KOPT-K1 (cell line): ENCODE measurements at regions not wholly inside any gene's neighbourhood (a gene's known extent, or its start where the extent isn't known, plus 50 kb on each side); places are given as distances from the start of the nearest gene placed in this dataset.

Experiments
- H3K27ac ChIP-seq: fragments of 200-600 bp; sonication (generic); 2 replicates; pipeline ENCODE4 v1.5.1; 2016; ENCODE audit warnings: antibody characterized with exemption, mild to moderate bottlenecking, low read depth, low read length; ENCODE audit not compliant: poor library complexity, severe bottlenecking
- H3K36me3 ChIP-seq: fragments of 200-600 bp; sonication (generic); 2 replicates; pipeline ENCODE4 v1.5.1; 2017; ENCODE audit warnings: antibody characterized with exemption, mild to moderate bottlenecking, low read length, moderate library complexity; ENCODE audit not compliant: insufficient read depth
- H3K9me3 ChIP-seq: fragments of 200-600 bp; sonication (generic); 2 replicates; pipeline ENCODE4 v1.5.1; 2017; ENCODE audit warnings: antibody characterized with exemption, low read length, mild to moderate bottlenecking; ENCODE audit not compliant: insufficient read depth, poor library complexity, severe bottlenecking

DNA sequence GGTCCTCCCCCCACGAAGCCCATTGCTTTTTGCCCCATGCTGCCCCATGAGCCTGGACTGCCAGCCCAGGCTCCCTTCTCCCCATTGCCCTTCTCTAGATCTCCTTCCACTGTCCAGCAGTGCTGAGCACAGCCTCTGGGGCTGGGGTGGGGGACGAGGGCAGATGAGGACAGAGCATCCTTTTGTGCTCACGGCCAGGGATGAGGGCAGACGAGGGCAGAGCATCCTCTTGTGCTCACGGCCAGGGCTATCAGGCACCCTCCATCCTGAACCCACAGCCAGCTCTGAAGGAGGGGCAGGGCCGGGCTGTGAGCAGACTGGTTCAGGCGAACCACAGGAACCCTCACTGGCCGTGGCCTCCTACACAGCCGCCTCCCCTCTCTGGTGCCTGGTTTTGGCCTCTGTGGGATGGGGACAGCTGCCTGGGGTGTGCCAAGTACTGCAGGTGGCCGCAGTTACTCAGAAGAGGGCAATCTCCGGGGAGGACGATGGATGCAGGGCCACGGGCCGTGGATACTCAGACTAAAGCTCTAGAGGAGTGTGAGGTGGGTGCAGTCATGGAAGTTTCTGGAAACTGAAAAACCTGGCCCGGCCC, 1258.8 kb downstream of the BRD1 start:
- Histone ChIP-seq H3K9me3 (peaks cover 39% of the 10 kb centered on the region), H3K36me3 (no peaks in the 10 kb centered on the region), H3K27ac (no peak overlapping the region)

DNA sequence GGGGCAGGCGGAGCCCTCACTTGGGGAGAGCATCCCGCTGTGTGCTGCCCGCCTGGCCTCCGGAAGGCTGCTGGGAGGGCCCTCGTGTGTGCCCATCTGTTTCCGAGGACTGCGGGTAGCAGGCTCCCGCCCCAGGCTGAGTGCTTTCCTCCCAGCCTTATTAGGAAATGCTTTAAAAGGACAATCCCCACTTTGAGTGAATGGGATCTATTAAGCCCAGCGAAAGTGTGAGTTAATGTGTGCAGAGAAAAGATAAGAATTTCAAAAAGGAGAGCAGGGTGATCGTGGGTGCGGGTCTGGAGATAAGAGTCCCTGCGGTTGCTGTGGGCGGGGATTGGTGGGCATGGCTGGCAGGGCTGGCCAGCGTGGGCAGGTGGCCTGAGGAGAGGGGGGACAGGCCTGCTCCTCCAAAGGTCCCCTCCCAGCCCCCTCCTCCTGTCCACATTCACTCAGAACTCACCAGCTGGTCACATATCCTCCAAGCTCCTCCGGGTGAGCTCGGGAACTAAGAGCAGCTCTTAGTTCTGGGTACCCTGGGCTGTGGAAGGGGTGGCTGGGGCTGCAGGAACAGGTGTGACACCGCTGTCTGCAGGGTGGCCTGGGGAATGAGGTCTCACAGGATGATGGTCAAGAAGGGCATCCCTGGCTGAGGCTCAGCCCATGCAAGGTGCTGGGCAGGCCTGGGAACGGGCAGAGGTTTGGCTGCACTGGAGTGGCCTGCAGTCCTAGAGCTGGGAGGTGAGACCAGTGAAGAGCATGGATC, 1260.3 kb downstream of the BRD1 start:
- Histone ChIP-seq H3K27ac (no peak overlapping the region), H3K36me3 (no peaks in the 10 kb centered on the region), H3K9me3 (peaks cover 37% of the 10 kb centered on the region)

DNA sequence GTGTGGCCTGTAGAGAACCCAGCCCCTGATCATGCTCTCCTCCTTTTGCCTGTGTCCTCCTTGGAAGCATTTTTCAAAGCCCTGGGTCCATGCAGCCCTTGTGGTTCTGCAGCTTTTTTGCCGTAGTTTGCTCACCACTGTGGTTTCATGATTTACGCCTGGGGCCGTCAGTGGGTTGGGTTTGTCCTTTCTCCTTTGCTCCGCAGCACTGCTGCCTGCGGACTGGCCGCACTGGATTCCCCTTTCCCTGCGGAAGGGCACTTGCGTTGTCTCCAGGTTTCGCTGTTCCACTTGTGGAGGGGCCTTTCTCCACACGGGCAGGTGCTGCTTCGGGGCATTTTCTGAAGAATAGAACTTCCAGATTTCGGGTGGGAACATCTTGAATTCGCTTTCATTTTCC, 1260.9 kb downstream of the BRD1 start:
- Histone ChIP-seq H3K36me3 (no peaks in the 10 kb centered on the region), H3K9me3 (peaks cover 31% of the 10 kb centered on the region), H3K27ac (no peak overlapping the region)

DNA sequence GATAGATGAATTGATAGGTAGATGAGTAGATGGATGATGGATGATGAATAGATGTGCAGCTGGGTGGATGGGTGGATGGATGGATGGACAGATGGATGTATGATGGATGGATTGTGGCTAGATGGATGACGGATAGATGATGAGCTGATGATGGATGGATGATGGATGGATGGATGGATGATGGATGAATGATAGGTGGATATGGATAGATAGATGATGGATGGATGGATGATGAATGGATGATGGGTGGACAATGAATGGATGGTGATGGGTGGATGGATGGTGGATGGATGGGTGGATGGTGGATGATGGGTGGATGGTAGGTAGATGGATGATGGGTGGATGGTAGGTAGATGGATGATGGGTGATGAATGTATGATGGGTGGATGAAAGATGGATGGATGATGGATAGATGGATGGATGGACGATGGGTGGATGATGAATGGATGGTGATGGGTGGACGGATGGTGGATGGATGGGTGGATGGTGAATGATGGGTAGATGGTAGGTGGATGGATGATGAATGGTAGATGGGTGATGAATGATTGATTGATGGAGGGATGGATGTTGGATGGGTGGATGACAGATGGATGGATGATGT, 1261.7 kb downstream of the BRD1 start:
- Histone ChIP-seq H3K36me3 (no peaks in the 10 kb centered on the region), H3K9me3 (peaks cover 24% of the 10 kb centered on the region), H3K27ac (no peak overlapping the region)

DNA sequence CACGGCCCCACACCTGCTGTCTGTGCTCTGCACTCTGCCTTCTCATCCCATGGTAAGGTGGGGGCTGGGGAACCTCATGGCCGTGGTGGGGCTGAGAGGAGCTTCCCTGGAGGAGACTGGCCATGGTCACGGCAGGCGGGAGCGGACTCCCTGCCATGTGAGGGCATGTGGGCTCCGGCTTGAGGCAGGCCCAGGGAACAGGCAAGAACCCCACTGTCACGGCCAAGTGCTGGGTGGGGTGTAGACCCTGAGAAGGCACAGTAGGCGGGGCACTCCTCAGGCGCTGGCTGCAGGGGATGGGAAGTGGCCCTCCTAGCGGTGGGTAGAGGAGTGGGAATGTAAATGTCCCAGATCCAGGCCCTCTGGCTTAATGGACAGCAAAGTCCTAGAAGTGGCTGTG, 1262.7 kb downstream of the BRD1 start:
- Histone ChIP-seq H3K9me3 (peaks cover 14% of the 10 kb centered on the region), H3K27ac (no peak overlapping the region), H3K36me3 (no peaks in the 10 kb centered on the region)

DNA sequence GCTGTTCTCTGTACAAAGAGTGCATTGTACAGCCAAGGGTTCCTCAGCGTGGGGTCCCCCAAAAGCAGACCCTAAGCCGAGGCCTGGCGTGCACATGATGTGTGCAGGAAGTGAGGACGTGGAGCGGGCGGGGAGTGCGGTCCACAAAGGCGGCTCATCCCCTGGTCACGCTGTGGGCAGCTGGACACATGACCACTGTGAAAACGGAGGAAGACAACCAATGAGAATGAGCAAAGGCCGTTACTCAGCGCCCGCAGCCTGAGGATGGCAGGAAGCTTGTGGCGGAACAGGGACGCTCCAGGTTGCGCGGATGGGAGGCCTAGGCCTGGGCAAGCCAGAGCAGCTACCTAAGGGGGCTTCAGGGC, 1263.7 kb downstream of the BRD1 start:
- Histone ChIP-seq H3K36me3 (no peaks in the 10 kb centered on the region), H3K9me3 (peaks cover 3% of the 10 kb centered on the region), H3K27ac (no peak overlapping the region)

DNA sequence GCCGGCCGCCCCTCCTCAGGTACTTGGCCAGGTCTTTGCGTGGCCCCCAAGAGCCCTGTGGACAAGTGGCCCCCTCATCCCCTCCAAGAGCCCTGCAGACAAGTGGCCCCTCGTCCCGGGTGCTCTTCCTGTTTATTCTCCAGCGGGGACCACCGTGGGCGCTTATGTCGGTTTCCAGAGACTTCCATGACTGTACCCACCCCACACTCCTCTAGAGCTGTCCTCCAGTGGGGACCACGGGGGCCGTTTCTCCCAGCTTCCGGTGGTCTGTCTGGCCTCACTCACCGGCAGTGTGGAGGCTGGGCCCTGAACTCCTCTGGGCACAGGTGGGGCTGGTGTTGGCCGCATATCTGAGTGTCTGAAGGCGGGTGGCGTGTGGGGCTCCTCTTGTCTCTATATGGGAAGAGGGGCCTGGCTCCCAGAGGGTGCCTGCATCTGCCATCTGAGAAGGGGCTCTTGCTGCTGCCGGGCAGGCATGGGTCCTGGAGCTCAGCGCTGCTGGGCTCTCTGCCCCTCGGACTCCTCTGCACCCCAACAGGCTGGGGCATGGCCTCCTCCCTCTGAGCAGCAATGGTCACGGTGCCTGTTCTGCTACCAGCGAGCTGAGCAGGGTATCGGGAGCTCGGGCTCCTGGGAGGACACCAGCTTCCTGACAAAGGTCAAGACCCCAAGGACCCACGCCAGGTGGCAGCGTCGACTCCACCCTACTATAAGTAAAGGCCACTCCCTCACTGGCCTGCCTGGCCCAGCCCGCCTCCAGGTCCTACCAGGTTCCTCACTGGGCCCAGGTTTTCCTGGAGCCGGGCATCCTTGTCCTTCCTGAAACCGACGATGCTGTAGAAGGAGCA, 1264.3 kb downstream of the BRD1 start:
- Histone ChIP-seq H3K36me3 (no peaks in the 10 kb centered on the region), H3K27ac (no peak overlapping the region), H3K9me3 (no peaks in the 10 kb centered on the region)

DNA sequence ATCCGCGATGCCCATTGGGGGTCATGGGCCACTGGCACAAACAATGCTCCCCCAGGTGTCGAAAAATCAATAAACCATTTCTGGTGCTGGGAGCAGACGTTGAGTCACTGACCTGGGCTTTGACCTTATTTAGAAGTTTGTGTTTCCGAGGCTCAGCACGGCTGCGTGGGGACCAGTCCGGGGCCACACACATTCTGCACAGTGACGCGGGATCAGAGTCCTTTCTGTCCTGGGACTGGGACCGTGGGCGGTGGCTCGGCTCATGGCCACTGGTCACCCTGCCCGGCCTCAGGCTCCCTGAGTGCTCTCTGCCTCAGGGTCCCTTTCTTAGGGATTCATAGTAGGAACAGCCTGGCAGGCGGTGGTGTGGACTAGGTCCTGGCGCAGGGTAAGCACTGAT, 1266.0 kb downstream of the BRD1 start:
- no peak overlapping the region for H3K27ac ChIP-seq
- H3K9me3 ChIP-seq, result no peaks in the 10 kb centered on the region
- H3K36me3 ChIP-seq, result no peaks in the 10 kb centered on the region

DNA sequence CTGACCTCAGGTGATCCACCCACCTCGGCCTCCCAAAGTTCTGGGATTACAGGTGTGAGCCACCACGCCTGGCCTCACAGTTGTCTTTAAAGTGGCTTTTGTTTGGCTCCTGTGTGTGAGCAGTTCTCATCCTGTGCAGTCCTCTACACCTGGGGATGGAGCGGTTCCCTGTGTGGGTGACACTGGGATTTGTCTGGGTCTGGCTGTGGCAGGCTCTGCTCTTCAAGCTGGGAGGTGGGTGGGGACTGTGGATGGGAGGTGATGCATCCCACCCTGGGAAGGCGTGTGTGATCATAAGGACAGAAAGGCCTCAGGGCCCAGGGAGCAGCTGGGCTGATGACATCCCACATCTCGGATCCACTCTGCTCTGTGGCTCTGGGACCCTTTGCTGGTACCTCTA, 1266.8 kb downstream of the BRD1 start:
- no peaks in the 10 kb centered on the region for H3K9me3 ChIP-seq

DNA sequence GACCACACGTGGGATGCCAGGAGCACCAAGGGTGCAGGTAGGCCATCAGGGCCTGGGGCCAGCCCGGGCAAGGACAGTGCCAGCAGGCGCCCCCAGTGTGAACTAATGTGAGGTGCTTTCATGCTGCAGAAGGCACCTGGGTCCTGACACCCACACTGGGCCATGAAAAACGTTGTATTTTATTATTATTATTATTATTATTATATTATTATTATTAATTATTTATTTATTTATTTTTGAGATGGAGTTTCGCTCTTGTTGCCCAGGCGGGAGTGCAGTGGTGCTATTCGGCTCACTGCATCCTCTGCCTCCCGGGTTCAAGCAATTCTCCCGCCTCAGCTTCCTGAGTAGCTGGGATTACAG, 1267.3 kb downstream of the BRD1 start:
- Histone ChIP-seq H3K36me3 (no peaks in the 10 kb centered on the region), H3K9me3 (no peaks in the 10 kb centered on the region)

More for the DNA sequence above, 1266.8 kb downstream of the BRD1 start:
- H3K27ac ChIP-seq, result no peak overlapping the region
- no peaks in the 10 kb centered on the region for H3K36me3 ChIP-seq

DNA sequence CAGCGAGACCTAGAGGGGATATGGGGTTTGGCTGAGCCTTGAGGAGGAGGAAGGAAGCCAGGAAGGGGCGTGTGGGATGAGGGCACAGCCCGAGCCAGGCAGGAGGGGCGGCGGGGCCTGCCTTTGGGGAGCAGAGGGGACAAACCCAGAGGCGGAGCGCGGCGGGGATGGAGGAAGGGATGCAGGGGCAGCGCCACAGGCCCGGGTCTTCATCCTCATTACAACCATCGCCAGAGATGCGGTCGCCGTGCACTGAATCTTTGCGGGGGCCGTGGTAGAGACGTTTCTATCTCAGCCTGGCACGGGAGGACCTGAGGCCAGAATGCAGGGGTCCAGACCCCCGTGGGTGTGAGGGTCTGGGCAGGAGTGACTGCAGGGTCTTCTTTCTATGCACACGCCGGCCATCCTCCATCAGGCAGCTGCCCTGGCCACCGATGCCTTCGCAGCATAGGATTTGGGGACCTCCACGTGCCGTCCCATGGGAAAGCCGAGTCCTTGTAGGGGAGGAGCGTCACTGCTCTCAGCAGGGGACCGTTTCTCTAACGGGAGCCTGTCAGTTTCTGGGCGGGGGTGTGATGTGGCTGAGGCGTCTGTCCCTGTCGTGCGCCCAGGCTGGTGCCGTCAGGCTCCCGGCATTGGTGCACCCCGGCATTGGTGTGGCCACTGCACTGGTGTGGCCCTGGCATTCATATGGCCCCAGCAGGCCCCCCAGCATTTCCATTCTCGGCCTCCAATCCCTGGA, 1267.9 kb downstream of the BRD1 start:
- H3K36me3 ChIP-seq, result no peaks in the 10 kb centered on the region
- H3K27ac ChIP-seq, result no peak overlapping the region
- no peaks in the 10 kb centered on the region for H3K9me3 ChIP-seq

More for the DNA sequence above, 1267.3 kb downstream of the BRD1 start:
- no peak overlapping the region for H3K27ac ChIP-seq

DNA sequence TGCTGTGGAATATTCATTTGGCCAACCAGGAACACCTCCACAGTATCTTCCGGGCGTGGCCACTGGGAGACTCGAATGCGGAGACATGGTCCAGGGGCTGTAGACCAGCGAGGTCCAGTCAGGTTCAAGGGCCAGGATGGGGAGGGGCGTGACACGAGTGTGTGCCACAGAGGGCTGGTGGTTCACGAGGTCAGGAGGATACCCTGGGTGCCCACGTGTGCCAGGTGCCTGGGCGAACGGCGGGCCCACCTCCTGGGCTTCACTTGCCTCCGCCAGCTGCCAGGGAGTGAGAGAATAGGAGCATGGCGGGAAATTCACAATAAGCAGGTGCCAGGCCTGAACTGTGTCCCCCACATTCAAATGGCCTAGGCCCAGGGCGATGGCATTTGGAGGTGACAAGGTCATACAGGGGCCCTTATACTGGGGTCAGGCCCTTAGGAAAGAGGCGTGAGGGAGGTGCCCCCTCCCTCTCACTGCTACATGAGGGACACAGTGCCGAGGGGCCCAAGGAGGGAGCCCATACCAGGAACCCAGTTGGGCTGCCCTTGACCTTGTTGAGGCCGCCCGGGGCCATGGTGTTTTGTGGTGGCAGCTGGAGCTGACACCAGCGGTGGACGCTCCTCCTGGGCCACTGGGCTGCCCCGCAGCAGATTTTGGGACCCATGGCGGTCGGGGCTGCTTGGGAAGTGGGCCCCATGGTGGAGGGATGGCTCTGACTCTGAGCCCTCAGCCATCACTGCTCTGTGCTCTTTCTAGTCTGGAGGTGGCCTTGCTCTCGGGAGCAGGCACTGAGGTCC, 1268.9 kb downstream of the BRD1 start:
- Histone ChIP-seq H3K27ac (no peak overlapping the region), H3K9me3 (no peaks in the 10 kb centered on the region), H3K36me3 (no peaks in the 10 kb centered on the region)

DNA sequence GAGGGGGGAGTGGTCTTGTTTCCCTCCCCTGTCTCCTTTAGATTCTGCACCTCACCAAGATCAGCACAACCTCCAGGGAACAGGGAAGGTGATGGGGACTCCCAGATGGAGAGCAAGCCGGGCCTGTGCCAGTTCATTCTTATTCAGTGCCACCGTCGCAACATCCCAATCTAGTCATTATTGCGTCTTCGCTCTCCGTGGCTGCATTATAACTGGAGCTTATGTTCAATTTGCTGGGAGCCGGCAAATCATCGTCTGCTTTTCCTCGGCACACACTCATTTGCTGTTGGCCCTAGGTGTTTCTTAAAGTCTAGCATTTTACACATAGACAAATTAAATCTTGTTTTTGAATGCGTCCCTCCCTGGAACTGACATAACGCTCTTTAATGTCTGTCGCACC, 1269.7 kb downstream of the BRD1 start:
- H3K27ac ChIP-seq, result no peak overlapping the region
- no peaks in the 10 kb centered on the region for H3K36me3 ChIP-seq
- no peaks in the 10 kb centered on the region for H3K9me3 ChIP-seq

DNA sequence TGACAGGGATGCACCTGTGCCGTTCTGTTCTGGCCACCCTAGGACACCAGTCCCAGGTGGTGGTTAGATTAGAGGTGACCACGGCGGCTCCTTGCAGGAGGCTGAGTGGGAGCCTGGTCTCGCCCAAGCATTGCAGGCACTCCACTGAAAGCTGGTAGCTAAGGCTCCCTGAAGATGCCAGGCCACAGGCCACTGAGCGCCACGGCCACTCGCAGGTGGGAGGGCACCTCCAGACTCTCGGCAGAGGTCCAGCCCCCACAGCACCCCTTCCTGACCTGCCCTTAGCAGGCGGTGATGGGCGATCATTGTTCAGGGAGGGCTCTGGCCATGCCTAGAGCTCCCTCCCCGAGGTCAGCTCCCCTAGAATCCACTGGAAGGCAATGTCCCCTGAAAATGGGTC, 1270.2 kb downstream of the BRD1 start:
- Histone ChIP-seq H3K36me3 (no peaks in the 10 kb centered on the region), H3K9me3 (no peaks in the 10 kb centered on the region), H3K27ac (no peak overlapping the region)
